Right cardiac atrium (tissue), 5 donors: ENCODE measurements at regions not wholly inside any gene's neighbourhood (a gene's known extent, or its start where the extent isn't known, plus 50 kb on each side); places are given as distances from the start of the nearest gene placed in this dataset.

Source experiments
- ATAC-seq, 2 donors: fragments of 200-7000 bp; cut with Tn5 transposase; one replicate each; pipeline versions ENCODE4 v1.8.0 to v1.9.1; 2020; ENCODE audit warnings: moderate library complexity in 2 of 2, mild to moderate bottlenecking in 1 of 2
- DNase-seq, 3 donors: peaks; one replicate each; pipeline ENCODE4 v3.0.0-alpha.2; 2020
- H3K27ac ChIP-seq: one replicate; pipeline ENCODE4 v1.5.1; 2013; ENCODE audit warnings: mild to moderate bottlenecking, low read length, control low read depth, moderate library complexity
- H3K27me3 ChIP-seq: one replicate; pipeline ENCODE4 v1.6.1; 2013; ENCODE audit not compliant: control insufficient read depth, insufficient read depth
- H3K4me1 ChIP-seq: one replicate; pipeline ENCODE4 v1.6.1; 2013; ENCODE audit warnings: low read length; ENCODE audit not compliant: control insufficient read depth, insufficient read depth
- H3K4me3 ChIP-seq: one replicate; pipeline ENCODE4 v1.5.1; 2013; ENCODE audit warnings: low read length, control low read depth
- H3K9me3 ChIP-seq: one replicate; pipeline ENCODE4 v1.6.1; 2013; ENCODE audit warnings: low read length; ENCODE audit not compliant: control insufficient read depth
- WGBS: extraction: QIAGEN DNeasy Blood & Tissue Kit; methylation state at CpG from one replicate; pipeline ENCODE4 v1.1.7; 2013; 5-methylcytosine and 5-hydroxymethylcytosine counted together
- intact Hi-C, 4 donors: fragments of 100-400 bp; cut with DNase I; formaldehyde crosslinking; loops; one replicate each; pipeline versions ENCODE4 v1.11.0 to v1.14.0; 2022 to 2023
- donor health status: healthy with polysubstance abuse.
- donor health status: DM: no; HTN: yes; CAD: no.
- donor health status: DM: no; HTN: no; CAD: no.
- donor health status: DM: no; HTN: yes; CAD: no; lungs with severe emphysema.
- donor health status: DM: yes; HTN: yes; CAD: no.

DNA sequence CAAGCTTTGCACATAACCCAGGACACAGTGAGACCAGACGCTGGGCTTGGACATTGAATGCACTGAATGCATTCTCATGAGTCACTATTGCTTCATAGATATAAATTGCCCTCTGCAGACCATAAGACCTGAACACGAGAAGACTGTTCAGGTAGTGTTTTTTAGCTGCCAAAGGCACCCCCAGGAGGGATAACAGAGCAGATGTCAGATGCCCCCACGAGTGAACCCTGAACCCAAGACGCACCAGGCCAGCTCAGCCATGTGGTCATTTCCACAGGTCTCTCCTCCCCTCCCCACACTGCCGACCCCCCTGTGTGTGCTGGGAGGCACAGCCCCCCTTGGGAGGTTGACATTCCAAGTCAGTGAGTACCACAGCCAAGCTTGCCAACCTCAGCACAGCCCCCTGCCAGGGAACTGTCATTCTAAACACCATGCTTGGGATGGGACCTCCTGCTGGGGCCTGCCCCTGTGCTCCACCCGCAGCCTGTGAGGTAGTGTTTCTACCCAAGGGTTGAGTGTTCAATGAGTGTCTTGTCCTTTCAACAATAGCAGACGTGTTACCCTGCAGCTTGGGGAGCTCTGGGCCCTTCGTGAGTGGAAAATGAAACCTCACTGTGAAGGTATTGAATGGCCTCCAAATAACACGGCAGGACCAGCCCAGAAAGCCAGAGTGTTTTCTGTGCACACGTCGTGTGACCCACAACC is 68.2 kb downstream of the PSMG1 start:
- ATAC-seq = peak; percentile 12 to 25
- Histone ChIP-seq H3K4me1 (no peaks in the 10 kb centered on the region), H3K27ac (no peak overlapping the region), H3K27me3 (no peaks in the 10 kb centered on the region), H3K4me3 (no peak overlapping the region), H3K9me3 (no peaks in the 10 kb centered on the region)
- intact Hi-C loops = no loop called here
- peak in 1 of 3 donors; percentile 52 for DNase-seq
- WGBS = 75% methylated on average over 11 of the region's 11 CpGs

DNA sequence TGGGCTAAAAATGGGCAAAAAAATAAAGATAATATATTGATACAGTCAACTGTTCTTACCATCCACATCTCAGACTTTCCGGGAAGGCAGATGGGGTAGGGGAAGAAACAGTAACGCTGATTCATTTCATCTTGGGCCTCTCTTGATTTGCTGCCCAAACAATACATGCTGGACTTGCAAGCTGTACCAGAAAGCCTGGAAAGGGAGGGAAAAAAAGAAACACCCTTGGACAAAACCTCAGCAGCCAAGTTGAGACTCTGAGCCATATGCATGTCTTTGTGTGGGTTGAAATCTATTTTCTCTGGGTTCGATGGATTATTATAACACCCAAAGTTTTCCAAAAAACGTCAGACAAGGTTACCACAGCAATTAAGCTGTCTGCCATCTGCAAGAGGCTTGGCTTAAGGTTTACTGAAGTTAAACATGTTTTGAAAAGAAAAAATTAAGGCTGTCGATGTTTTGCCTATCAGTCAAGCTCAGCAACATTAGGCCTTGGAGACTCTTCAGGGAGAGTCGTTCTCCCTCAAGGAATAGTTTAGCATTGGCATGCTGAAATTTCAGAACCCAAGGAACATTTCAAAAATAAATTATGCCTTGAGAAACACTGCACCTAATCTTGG is 71.2 kb downstream of the PSMG1 start:
- no peak overlapping the region for H3K27ac ChIP-seq
- H3K4me3 ChIP-seq = no peak overlapping the region
- H3K27me3 ChIP-seq = no peaks in the 10 kb centered on the region
- 57% methylated on average over 6 of the region's 6 CpGs for WGBS
- no peaks in the 10 kb centered on the region for H3K4me1 ChIP-seq
- intact Hi-C loops = no loop called here
- peak in 1 of 2 donors; percentile 67 for ATAC-seq
- H3K9me3 ChIP-seq = no peaks in the 10 kb centered on the region
- DNase-seq = no peak

DNA sequence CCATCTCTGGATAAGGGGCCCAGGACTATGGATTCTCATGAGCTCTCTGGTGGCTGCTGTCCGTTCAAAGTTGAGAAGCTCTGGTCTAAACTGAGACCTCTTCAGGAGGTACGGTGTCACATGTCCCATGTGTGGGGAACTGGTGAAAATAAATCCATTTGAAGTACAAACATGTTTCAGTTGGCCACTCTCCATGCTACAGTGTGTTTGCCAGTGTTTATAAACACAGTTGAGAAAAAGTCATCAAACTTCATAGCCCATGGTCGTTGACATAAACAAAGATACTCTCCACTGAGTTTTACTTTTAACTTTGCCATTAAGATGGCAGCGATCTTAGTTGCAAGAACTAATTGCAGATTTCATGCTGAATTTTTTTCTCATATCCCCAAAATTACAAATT is 72.8 kb downstream of the PSMG1 start:
- 81% methylated on average over 4 of the region's 4 CpGs for WGBS
- H3K27ac ChIP-seq = no peak overlapping the region
- ATAC-seq = no peak
- H3K4me1 ChIP-seq = peaks cover 2% of the 10 kb centered on the region
- DNase-seq = no peak
- no peaks in the 10 kb centered on the region for H3K9me3 ChIP-seq
- no peak overlapping the region for H3K4me3 ChIP-seq
- intact Hi-C loops = no loop called here
- H3K27me3 ChIP-seq = no peaks in the 10 kb centered on the region

DNA sequence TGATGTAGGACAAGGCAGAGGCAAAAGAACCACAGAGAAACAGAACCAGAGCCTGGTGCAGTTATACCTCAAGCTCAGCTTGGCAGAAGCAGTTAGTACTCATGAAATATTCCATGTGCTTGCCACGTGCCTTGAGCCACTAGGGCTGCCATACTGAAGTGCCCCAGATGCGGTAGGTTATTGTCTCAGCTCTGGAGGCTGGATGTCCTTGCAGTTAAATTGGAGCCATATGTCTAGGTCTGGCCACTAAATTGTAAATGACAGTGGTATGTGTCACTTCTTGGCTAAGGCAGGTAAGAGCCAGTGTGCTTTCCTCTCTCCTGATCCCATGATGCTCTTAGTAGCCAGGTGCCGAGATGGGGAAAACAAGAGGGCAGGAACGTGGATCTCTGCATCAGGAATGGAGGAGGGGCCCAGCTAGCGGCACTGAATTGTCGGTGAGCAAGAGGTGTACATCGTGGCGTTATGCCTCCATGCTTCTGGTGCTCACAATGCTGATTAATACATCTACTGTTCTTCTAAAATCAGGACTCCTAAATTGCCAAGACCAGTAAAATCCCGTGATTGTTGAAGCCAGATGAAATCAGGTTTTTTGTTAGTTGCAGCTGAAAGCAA is 73.5 kb downstream of the PSMG1 start:
- Histone ChIP-seq H3K27me3 (no peaks in the 10 kb centered on the region), H3K4me1 (peaks cover 2% of the 10 kb centered on the region), H3K4me3 (no peak overlapping the region), H3K27ac (no peak overlapping the region), H3K9me3 (no peaks in the 10 kb centered on the region)
- intact Hi-C loops = no loop called here
- WGBS = 94% methylated on average over 9 of the region's 9 CpGs
- DNase-seq (no peak), ATAC-seq (no peak)

DNA sequence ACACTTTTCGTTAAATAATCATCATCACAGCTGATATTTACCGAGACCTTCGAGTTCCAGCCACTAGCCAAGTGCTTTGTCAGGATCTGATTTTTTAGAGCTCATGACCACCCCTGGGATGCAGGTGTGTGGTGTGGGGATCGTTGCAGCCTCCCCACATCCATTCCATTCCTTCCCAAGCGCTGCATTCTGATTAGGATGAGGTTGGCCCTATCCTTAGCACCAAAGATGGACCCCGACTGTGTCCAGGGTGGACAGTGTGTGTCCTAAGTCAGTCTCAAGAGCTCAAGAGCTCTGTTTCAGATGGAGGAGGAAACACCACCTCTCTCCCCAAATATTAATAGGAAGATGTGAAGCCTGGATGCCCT is 74.1 kb downstream of the PSMG1 start:
- intact Hi-C loops = no loop called here
- no peak overlapping the region for H3K27ac ChIP-seq
- no peaks in the 10 kb centered on the region for H3K27me3 ChIP-seq
- H3K9me3 ChIP-seq = no peaks in the 10 kb centered on the region
- DNase-seq = no peak
- peaks cover 2% of the 10 kb centered on the region for H3K4me1 ChIP-seq
- 92% methylated on average over 6 of the region's 6 CpGs for WGBS
- ATAC-seq = no peak
- no peak overlapping the region for H3K4me3 ChIP-seq

DNA sequence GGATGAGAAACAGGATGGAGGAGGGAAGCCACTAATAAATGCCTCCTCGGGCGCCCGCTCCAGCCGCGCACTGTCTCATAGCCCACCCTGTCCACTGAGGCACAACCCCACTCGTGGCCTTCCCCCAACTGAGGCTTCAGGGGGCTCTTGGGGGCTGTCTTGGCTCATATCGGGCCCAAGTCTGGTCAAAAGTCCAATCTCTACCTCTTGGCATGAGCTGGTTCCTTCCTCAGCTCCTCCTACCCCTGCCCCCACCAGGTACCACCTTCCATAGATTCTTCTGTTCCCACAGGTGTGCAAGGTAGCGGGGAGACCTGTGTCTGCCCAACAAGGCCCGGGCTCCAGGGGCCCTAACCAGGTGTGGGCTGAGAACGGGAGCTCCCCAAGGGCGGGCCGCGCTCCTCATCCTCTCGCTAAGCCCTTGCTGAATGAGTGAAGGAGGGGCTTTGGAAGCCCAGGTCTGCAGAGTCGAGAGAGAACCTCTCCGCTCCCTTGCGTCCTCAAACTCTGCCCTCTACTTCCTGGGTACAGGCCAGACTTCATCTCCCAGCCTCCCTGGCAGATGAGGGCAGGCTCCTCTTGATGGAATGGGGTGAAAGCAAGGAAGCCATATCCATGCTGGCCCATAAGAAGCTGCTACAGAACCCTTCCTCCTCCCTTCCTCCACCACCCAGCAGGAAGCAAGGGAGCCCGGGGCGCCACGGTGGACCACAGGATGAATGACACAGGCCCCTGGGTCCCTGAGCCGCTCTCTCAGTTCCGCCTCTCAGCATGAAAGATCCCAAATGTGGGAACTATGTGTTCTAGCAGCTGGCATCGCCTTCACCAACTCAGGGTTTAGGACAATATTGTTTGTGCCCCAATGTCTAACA is 74.7 kb downstream of the PSMG1 start:
- ATAC-seq (no peak), DNase-seq (no peak)
- H3K27me3 ChIP-seq = no peaks in the 10 kb centered on the region
- no peak overlapping the region for H3K27ac ChIP-seq
- no peak overlapping the region for H3K4me3 ChIP-seq
- peaks cover 2% of the 10 kb centered on the region for H3K4me1 ChIP-seq
- no peaks in the 10 kb centered on the region for H3K9me3 ChIP-seq
- intact Hi-C loops = no loop called here
- 93% methylated on average over 23 of the region's 23 CpGs for WGBS

DNA sequence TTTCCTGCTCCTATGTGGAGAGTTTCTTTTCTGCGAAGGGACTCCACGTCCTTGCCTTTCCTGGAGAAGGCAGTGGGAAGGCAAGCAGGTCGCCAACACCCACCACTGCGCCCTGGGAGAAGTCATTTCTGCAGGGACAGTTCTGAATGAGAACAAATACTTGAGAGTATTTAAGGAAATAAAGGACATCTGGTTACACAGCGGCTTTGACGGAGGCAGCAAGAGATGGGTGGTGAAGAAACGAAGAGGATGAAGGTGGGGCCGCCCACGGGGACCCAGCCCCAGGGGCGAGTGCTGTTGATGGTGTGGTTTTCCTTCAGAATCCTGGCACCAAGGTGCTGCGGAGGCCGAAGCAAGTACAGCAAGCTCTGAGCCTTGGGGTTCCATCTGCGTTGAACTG is 75.5 kb downstream of the PSMG1 start:
- DNase-seq = no peak
- Histone ChIP-seq H3K4me3 (no peak overlapping the region), H3K9me3 (no peaks in the 10 kb centered on the region), H3K27ac (no peak overlapping the region), H3K4me1 (peaks cover 2% of the 10 kb centered on the region), H3K27me3 (no peaks in the 10 kb centered on the region)
- 95% methylated on average over 13 of the region's 13 CpGs for WGBS
- ATAC-seq = no peak
- intact Hi-C loops = no loop called here

DNA sequence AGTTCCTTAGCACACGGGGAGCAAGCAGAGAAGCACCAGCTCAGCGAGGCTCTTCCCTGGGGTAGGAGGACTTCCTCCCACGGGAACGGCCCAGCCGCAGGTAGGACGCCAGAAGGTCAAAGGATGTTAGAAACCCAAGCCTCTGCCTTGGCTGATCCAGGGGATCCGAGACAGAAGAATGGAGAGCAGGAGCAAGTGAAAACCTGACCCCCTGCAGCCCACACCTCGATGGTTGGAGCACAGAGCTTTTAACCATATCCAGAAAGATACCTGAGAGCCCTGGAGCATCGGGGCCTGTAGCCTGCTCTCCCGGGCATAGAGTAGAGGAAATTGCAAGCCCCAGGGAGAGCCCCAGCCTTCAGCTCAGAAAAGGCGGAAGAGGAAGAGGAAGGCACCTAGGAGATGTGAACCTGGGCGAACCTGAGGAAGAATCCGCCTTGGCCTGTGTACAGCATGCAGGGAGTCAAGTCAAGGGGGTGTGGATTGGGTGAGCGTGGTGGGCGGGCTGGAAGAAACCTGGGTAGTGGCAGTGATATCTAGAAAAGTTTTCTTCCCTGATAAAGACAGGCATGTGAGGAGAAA is 76.3 kb downstream of the PSMG1 start:
- Histone ChIP-seq H3K4me3 (no peak overlapping the region), H3K4me1 (peaks cover 2% of the 10 kb centered on the region), H3K27me3 (no peaks in the 10 kb centered on the region), H3K9me3 (no peaks in the 10 kb centered on the region), H3K27ac (no peak overlapping the region)
- DNase-seq (no peak), ATAC-seq (no peak)
- intact Hi-C loops = no loop called here
- 85% methylated on average over 15 of the region's 15 CpGs for WGBS

DNA sequence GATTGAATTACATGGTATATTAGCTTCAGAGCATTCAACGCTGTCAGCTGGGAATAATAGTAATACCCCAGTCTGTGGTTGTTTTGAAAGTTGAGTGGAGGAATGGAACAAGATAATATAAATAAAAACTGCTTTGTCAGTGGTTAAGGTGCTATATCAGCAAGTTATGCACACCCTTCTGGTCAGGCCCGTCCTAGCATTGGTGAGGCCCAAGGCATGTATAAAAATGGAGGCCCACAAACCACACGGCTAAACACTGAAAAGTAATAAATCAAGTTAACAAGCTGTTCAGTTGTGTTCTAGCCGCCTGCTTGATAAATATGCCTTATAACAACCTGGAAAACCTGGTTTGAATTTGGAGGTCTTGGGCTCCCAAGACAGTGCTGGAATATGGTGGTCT is 77.4 kb downstream of the PSMG1 start:
- H3K4me1 ChIP-seq = peaks cover 2% of the 10 kb centered on the region
- intact Hi-C loops = no loop called here
- DNase-seq = no peak
- ATAC-seq = no peak
- 92% methylated on average over 4 of the region's 4 CpGs for WGBS
- H3K27ac ChIP-seq = no peak overlapping the region
- no peak overlapping the region for H3K4me3 ChIP-seq
- H3K9me3 ChIP-seq = no peaks in the 10 kb centered on the region
- H3K27me3 ChIP-seq = no peaks in the 10 kb centered on the region

DNA sequence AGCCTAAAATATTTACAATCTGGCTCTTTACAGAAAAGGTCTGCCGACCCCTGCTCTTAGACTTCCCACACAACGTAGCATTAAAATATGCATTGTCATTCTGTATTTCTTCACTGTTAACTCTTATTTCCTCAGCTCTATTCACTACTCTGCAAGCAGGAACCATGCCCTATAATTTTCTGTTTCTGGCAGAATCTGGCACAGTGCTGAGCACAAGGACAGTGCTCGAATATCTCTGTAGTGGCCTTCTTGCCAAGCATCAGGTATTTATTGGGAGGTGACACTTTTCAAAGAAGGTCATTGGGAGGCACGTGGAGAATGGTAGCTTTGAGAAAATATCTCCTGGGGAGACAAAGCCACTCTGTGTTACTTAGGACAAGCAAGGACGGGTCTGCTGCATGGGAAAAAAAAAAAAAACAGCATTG is 77.9 kb downstream of the PSMG1 start:
- no peaks in the 10 kb centered on the region for H3K27me3 ChIP-seq
- H3K9me3 ChIP-seq = no peaks in the 10 kb centered on the region
- 67% methylated on average over 5 of the region's 5 CpGs for WGBS
- H3K4me3 ChIP-seq = no peak overlapping the region
- no peak for DNase-seq
- H3K27ac ChIP-seq = no peak overlapping the region
- ATAC-seq = peak in 1 of 2 donors; percentile 20
- H3K4me1 ChIP-seq = peaks cover 2% of the 10 kb centered on the region
- intact Hi-C loops = no loop called here
